MM.1S (cell line): ENCODE measurements at regions not wholly inside any gene's neighbourhood (a gene's known extent, or its start where the extent isn't known, plus 50 kb on each side); places are given as distances from the start of the nearest gene placed in this dataset.

Experiments used
- DNase-seq: peaks from one replicate; pipeline ENCODE4 v3.0.0-alpha.2; 2015
- H2AFZ ChIP-seq: fragments of 300-600 bp; sonication (generic); 2 replicates; pipeline ENCODE4 v1.6.0; 2016; ENCODE audit warnings: antibody characterized with exemption, low read length
- H3F3A ChIP-seq: fragments of 300-600 bp; sonication (generic); 2 replicates; pipeline ENCODE4 v1.6.1; 2016; ENCODE audit warnings: mild to moderate bottlenecking, antibody characterized with exemption, low read length, moderate library complexity, mixed read lengths; ENCODE audit not compliant: insufficient read depth
- H3K27ac ChIP-seq: fragments of 300-600 bp; sonication (generic); 2 replicates; pipeline ENCODE4 v1.5.1; 2016; ENCODE audit warnings: mild to moderate bottlenecking, low read length
- H3K27me3 ChIP-seq: fragments of 300-600 bp; sonication (generic); replicated peaks from 2 replicates; pipeline ENCODE4 v1.6.0; 2016; ENCODE audit warnings: low read length; ENCODE audit not compliant: insufficient read depth
- H3K36me3 ChIP-seq: fragments of 300-600 bp; sonication (generic); replicated peaks from 2 replicates; pipeline ENCODE4 v1.6.1; 2016; ENCODE audit warnings: mild to moderate bottlenecking, low read length, mixed read lengths; ENCODE audit not compliant: insufficient read depth
- H3K4me1 ChIP-seq: fragments of 300-600 bp; sonication (generic); 2 replicates; pipeline ENCODE4 v1.6.1; 2016; ENCODE audit warnings: low read length, mixed read lengths
- H3K4me2 ChIP-seq: fragments of 300-600 bp; sonication (generic); 2 replicates; pipeline ENCODE4 v1.6.0; 2016; ENCODE audit warnings: low read depth, low read length
- H3K4me3 ChIP-seq: fragments of 300-600 bp; sonication (generic); 2 replicates; pipeline ENCODE4 v1.5.1; 2016; ENCODE audit warnings: low read length, mixed read lengths
- H3K79me2 ChIP-seq: fragments of 300-600 bp; sonication (generic); 2 replicates; pipeline ENCODE4 v1.6.1; 2016; ENCODE audit warnings: mixed run types, low read length, mixed read lengths
- H3K9ac ChIP-seq: fragments of 300-600 bp; sonication (generic); 2 replicates; pipeline ENCODE4 v1.6.1; 2016; ENCODE audit warnings: low read length, mixed read lengths
- H3K9me2 ChIP-seq: fragments of 300-600 bp; sonication (generic); replicated peaks from 2 replicates; pipeline ENCODE4 v1.6.1; 2016; ENCODE audit warnings: mild to moderate bottlenecking, low read length, mixed read lengths; ENCODE audit not compliant: insufficient read depth
- H3K9me3 ChIP-seq: fragments of 300-600 bp; sonication (generic); replicated peaks from 2 replicates; pipeline ENCODE4 v1.6.1; 2016; ENCODE audit warnings: mild to moderate bottlenecking, low read length, mixed read lengths; ENCODE audit not compliant: insufficient read depth
- H4K20me1 ChIP-seq: fragments of 300-600 bp; sonication (generic); 2 replicates; pipeline ENCODE4 v1.6.1; 2016; ENCODE audit warnings: mild to moderate bottlenecking, low read length, moderate library complexity, mixed read lengths; ENCODE audit not compliant: insufficient read depth
- CTCF ChIP-seq: fragments of 300-600 bp; sonication (generic); IDR thresholded peaks from 2 replicates; pipeline ENCODE4 v1.5.1; 2016; ENCODE audit warnings: antibody characterized with exemption, low read length, mixed read lengths
- EZH2 ChIP-seq: fragments of 300-600 bp; sonication (generic); optimal IDR thresholded peaks from 2 replicates; pipeline ENCODE3; 2017; ENCODE audit warnings: low read depth, mild to moderate bottlenecking, antibody characterized with exemption, low read length, mixed read lengths
- EZH2phosphoT487 ChIP-seq: fragments of 300-600 bp; sonication (generic); IDR thresholded peaks from 2 replicates; pipeline ENCODE4 v1.6.1; 2018; ENCODE audit warnings: antibody characterized with exemption, low read length

GRCh38 chr11:115901069-115901468 lies 396.9 kb upstream of the CADM1 start:
- Histone ChIP-seq H3K4me1 (no peaks in the 10 kb centered on the region), H3K4me3 (no peak overlapping the region), H3K9ac (no peak overlapping the region), H3K27me3 (no peaks in the 10 kb centered on the region), H3K9me3 (no peaks in the 10 kb centered on the region), H3K36me3 (no peaks in the 10 kb centered on the region), H3K27ac (no peak overlapping the region), H3K4me2 (no peak overlapping the region), H2AFZ (no peak overlapping the region), H3K79me2 (no peaks in the 10 kb centered on the region), H4K20me1 (no peaks in the 10 kb centered on the region), H3F3A (no peaks in the 10 kb centered on the region), H3K9me2 (no peaks in the 10 kb centered on the region)
- TF ChIP-seq EZH2 (no peak), CTCF (no peak), EZH2phosphoT487 (no peak)
- no peak for DNase-seq

- no peak overlapping the region for H3K4me2 ChIP-seq
- no peaks in the 10 kb centered on the region for H3K9me3 ChIP-seq
- no peaks in the 10 kb centered on the region for H4K20me1 ChIP-seq
- H3K79me2 ChIP-seq: no peaks in the 10 kb centered on the region
- DNase-seq: no peak
- H3K4me1 ChIP-seq: no peaks in the 10 kb centered on the region
- H3K36me3 ChIP-seq: no peaks in the 10 kb centered on the region
- H2AFZ ChIP-seq: no peak overlapping the region
- no peaks in the 10 kb centered on the region for H3F3A ChIP-seq
- H3K27me3 ChIP-seq: no peaks in the 10 kb centered on the region
- no peak overlapping the region for H3K27ac ChIP-seq
- TF ChIP-seq EZH2: no peak
- TF ChIP-seq CTCF: no peak
- H3K9ac ChIP-seq: no peak overlapping the region
- no peak overlapping the region for H3K4me3 ChIP-seq
- no peaks in the 10 kb centered on the region for H3K9me2 ChIP-seq
Observed at GRCh38 chr11:115900111-115900510, 395.9 kb upstream of the CADM1 start.

- no peaks in the 10 kb centered on the region for H3K36me3 ChIP-seq
- no peaks in the 10 kb centered on the region for H4K20me1 ChIP-seq
- H3F3A ChIP-seq: no peaks in the 10 kb centered on the region
- no peaks in the 10 kb centered on the region for H3K4me1 ChIP-seq
- H3K4me3 ChIP-seq: no peak overlapping the region
- no peak overlapping the region for H3K9ac ChIP-seq
- no peak overlapping the region for H2AFZ ChIP-seq
- no peaks in the 10 kb centered on the region for H3K27me3 ChIP-seq
- no peaks in the 10 kb centered on the region for H3K79me2 ChIP-seq
- no peak for DNase-seq
- no peak overlapping the region for H3K4me2 ChIP-seq
- H3K9me3 ChIP-seq: no peaks in the 10 kb centered on the region
- H3K9me2 ChIP-seq: no peaks in the 10 kb centered on the region
- TF ChIP-seq CTCF (no peak), EZH2 (no peak), EZH2phosphoT487 (no peak)
- H3K27ac ChIP-seq: no peak overlapping the region
Observed at GRCh38 chr11:115897707-115898106, 393.5 kb upstream of the CADM1 start.
